SK-N-DZ (cell line): ENCODE measurements at regions not wholly inside any gene's neighbourhood (a gene's known extent, or its start where the extent isn't known, plus 50 kb on each side); places are given as distances from the start of the nearest gene placed in this dataset.

Experiments
- DNase-seq: peaks from one replicate; pipeline ENCODE4 v3.0.0-alpha.2; 2015; ENCODE audit warnings: low spot score

DNA sequence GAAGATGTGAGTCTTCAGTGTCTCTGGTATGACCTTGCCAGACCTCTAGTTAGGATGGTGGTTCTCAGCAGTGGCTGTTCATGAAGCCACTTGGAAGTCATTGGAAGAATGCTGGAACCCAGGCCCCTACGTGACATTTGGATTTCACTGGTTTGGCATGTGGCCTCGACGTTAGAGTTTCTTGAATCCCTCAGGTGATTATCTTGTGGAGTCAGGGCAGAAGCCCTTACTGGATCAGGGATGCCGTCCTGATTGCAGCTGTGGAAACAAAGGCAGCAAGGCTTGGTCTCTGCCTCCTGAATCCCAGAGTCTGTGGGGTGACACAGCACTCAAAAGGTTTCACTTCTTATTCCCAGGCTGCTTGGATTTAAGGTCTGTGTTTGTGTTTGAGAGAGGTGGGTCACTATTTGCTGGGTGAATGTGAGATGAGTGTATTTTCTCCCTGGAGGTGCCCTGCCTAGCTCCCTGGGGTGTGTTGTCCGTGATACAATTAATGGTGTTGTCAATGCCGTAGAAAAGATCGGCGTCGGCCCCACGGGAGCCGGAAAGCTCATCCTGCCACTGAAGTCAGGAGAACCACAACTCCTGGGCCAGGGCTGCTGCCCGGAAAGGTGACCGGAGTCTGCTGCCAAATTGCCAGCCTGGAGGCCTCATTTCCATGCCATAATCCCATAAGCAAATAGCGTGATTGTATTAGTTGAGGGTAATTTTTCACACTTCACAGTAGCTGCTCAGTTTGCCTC, 939.0 kb downstream of the BRD1 start:
- DNase-seq, result no peak

DNA sequence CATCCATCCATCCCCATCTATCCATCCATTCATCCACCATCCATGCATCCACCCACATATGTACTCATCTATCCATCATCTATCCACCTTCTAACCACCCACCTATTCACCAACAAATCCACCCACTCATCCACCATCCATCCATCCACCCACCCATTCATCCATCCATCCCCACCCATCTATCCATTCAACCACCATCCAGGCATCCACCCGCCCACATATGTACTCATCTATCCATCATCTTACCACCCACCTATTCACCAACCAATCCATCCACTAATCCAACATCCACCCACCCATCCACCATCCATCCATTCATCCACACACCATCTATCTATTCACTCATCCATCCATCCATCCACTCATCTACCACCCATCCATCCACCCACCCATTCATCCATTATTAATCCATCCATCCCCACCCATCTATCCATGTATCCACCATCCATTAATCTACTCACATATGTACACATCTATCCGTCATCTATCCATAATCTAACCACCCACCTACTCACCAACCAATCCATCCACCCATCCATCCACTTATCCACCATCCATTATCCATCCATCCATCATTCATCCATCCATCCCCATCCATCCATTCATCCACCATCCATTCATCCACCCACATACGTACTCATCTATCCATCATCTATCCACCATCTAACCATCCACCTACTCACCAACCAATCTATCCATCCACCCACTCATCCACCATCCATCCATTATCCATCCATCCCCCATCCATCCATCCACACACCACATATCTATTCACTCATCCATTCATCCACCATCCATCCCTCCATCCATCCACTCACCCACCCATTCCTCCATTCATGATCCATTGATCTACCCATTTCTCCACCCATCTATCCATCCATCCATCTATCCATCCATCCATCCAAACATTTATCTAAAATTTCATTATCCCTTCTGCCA, 940.0 kb downstream of the BRD1 start:
- DNase-seq, result no peak

DNA sequence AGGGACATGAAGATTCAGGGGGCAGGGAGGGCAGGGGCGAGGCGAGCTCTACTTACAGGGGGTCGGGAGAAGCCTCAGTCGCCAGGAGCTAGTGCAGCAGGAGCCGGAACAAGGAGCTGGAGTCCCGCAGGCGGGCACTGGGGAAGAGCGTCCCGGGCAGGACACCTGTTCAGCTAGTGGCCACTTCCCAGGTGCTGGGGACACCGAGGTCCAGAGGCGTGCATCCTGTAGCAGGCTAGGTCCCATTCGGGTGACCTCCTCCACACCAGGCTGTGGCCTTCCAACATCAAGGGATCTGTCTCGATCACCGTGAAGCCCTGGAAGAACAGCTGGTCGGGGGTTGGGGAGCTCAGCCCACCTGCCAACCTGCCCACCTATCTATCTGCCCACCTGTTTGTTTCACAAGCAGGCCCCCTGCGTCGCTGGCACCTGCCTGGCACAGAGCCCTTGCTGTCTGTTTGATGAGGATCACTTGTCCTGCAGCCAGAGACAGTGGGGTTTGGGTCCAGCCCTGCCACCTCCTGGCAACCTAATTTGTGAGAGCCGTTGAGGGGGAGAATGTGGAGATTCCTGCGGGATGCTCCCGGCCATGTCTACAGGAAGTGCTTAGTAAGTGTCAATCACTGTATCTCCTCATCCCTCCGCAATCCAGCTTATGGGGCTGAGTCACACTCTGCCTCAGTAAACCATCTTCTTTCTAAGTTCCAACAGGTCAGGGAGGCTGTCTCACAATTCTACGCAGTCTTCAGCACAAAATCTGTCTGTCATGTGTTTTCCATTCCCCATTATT, 940.9 kb downstream of the BRD1 start:
- DNase-seq, result no peak

DNA sequence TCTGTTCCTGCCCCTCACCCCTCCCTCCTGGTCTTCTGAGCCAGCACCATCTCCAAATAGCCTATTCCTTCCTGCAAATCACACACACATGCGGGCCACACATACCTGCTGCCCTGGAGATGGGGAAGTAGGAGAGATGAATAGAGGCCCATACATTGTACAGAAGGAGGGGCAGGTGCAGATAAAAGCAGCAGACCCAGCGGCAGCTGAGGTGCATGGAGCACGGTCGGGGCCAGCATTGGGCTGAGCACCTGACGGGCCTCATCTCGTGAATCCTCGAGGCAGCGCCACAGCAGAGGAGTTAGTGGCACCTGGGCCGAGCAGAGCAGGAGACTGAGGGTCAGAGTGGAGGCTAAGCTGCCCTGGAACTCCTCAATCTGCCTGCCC, 941.8 kb downstream of the BRD1 start:
- no peak for DNase-seq

DNA sequence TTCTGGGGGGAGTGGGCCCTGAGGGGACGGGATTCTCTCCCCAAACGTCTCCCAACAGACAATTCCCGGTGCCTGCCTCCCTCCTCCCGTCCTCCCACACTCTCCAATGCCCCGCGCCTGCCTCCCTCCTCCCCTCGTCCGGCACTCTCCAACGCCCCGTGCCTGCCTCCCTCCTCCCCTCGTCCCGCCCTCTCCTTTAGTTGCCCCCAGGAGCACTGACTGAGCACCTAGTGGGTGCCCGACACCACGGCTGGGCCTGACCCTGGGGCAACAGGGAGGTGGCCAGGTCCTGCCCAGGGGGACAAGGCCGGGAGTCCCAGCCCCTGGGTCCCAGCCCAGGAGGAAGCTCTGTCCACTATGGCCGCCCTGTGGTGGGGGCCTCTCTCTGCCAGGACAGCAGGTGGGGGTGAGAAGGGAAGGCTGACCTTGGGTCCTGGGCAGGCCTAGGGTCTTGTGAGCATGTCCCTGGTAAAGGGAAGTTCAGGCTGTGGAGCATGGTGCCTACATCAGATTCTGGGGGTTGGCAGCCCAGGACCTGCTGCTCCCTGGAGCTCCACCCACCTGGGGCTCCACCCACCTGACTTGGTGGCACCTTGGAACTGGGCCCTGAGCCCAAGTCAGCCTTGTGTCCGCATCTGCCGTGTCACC, 942.3 kb downstream of the BRD1 start:
- DNase-seq, result no peak

DNA sequence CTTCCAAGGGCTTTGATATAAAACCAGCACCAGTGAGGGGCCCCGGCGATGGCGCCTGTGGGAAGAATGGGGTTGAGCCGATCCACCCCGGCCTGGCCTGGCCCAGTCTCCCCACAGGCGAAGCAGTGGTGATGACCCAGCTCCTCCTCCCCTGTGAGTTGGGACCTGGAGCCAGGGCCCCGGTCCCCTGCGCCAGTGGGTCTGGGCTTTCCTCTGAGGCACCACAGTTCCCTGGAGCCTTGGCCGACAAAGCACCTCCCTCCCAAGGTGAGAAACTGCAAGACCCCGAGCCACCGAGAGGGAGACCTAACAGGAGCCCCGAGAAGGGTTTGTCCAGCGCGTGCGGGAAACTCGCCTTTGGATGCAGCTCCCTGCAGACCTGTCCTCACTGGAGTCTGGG, 942.9 kb downstream of the BRD1 start:
- DNase-seq, result no peak

DNA sequence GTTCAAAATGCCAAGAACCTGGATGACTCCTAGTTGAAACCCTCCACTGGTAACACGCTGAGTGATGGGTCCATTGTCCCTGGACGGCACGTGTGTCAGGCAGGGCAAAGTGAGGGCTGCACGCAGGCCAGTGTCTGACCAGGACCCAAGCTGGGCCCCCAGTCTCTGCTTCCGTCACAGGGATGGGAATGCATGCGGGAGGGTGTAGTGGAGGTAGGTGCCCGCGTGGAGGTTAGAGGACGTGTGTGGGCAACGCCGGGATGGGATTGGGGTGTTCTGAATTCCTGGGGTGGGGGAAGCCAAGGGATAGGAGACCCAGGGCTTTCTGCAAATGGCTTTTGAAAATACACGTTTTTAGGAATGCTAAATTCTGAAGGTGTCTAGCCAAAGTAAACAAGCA, 943.3 kb downstream of the BRD1 start:
- DNase-seq, result no peak

DNA sequence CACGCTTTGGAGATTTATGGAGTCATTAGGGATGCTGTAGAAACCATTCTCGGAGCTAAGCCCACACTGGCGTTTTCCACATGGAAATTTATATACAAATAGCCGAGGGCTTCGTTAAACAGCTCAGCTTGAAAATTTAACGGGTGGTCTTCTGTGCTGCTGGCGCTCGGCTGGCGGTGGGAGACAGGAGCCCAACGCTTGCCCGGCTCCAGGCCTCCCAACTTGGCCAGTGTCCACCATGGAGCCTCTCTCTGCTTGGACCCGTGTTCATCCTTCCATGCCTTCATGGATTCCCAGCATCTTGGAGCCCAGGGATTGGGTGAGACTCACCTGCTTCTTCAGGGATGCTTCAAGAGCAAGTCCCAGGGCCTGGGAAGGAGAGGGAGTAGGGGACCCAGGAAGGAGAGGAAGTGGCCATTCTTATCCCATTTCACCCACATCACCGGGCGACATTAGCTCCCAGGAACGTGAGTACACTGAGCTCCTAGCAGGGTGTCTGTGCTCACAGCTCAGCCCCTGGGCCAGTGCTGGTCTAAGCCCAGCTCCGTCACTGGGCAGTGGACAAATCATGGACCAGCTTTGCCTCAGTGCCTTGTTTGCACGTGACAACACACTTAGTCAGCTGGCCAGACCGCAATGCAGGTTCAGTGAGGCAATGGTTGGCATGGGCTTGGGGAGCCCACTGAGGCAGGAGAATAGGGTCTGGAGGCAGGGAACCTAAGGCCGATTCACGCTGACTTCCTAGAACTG, 944.3 kb downstream of the BRD1 start:
- DNase-seq, result no peak

DNA sequence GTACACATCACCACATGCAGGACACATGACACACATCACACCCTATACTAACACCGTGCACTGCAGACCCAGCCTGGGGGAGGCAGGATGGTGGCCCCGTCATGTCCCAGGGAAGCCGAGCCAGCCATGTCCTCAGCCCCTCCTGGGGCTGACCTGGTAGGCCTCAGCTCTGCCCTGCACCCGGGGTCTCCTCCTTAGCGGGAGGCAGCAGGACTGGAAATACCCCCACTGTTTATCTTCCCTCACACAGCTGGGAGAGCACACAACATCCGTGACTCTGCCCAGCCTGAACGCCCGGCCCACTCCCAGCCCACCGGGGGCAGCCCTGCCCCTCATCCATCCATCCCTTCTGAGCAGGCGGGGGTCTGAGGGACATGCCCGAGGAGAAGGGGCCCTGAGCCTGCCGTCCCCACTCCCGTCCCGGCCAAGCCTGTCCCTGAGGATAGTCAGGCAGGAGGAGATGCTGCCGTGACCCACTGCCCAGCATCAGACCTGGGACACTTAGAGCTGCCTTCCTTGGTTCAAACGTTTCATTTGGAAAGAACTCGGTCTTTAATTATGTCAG, 945.0 kb downstream of the BRD1 start:
- no peak for DNase-seq

DNA sequence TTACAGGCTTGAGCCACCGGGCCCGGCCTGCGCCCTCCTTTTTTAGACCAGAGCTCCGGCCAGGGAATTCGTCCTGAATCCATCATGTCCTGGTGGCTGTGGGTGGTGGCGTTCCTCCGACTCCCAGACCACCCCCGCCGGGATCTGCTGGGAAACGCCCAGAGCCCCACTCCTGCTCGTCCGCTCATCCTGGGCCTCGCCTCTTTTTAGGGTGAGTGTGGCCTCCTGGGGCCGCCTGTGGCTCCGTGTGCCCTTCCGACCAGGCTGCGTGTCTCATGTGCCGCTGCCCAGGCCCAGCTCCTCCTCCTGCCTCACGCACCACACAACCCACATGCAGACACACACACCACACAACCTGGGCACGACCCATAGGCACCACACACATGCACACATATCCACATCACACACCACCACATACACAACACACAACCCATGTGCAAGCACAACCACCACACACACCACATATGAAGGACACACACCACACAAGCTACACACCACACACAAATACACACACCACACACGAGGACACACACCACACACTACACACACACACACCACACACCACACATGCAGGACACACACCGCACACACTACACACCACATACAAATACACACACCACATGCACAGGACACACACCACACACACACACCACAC, 946.2 kb downstream of the BRD1 start:
- DNase-seq, result no peak

DNA sequence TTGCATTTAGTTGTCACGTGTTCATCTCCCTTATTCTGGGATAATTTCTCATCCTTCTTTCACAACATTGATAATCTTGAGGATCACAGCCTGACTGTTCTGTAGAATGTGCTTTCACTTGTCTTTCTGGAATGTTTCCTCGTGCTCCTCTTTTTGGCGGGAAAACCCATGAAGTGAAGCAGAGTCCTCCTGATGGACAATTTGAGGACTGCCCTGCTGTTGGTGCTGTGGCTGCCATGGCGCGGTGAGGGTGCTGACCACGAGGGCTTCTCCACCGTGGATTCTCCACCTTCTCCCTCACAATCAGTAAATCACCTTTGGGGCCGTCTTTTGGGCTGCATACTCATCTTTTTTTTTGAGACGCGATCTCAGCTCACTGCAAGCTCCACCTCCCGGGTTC, 946.9 kb downstream of the BRD1 start:
- no peak for DNase-seq

DNA sequence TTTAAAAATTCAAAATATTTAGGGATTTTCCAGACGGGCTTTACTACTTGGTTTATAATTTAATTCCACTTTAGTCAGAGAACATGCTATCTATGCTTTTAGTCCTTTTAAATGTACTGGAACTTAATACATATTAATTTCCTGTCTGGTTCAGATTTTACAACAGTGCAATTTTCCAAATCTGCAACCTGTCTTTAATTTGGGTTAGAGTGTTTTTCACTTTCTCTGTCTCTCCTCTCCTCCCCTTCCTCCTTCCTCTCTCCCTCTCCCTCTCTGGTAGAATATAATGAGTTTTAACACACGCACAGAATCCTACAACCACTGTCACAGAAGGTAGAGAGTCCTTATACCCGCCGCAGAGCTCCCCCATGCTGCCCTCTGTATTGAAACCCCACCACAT, 950.7 kb downstream of the BRD1 start:
- no peak for DNase-seq

DNA sequence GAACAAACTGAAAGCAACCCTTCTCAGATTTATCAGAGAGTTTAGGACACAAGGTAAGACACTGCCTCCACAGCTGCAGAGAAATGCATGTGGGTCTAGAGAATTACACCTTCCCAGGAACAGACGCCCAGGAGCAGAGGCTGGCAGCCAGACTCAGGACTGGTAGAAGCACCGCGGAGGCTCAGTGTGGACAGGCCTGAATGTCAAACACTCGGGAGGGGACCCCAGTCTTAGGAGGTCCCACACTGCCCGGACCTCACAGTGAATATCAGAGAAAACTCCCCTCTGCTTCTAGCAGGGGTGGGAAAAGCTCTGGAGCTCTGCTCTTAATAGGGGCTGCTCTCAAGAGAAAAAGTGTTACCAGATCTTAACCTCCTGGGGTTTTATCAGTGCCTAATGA, 952.7 kb downstream of the BRD1 start:
- DNase-seq, result no peak

DNA sequence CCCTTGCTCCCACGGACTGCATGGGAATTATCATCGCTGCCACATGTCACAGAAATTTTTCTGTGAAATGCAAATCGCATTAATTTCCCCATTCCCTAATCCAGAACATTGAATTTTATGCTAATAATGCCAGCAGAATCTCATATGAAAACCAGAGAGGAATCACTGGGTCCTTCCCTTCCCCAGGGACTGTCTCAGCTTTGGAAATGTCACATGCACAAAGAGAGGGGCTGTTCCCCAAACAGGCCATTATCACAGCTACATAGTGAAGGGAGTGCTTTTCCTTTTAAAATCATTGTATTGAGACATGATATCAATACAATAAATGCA, 954.5 kb downstream of the BRD1 start:
- DNase-seq, result no peak

DNA sequence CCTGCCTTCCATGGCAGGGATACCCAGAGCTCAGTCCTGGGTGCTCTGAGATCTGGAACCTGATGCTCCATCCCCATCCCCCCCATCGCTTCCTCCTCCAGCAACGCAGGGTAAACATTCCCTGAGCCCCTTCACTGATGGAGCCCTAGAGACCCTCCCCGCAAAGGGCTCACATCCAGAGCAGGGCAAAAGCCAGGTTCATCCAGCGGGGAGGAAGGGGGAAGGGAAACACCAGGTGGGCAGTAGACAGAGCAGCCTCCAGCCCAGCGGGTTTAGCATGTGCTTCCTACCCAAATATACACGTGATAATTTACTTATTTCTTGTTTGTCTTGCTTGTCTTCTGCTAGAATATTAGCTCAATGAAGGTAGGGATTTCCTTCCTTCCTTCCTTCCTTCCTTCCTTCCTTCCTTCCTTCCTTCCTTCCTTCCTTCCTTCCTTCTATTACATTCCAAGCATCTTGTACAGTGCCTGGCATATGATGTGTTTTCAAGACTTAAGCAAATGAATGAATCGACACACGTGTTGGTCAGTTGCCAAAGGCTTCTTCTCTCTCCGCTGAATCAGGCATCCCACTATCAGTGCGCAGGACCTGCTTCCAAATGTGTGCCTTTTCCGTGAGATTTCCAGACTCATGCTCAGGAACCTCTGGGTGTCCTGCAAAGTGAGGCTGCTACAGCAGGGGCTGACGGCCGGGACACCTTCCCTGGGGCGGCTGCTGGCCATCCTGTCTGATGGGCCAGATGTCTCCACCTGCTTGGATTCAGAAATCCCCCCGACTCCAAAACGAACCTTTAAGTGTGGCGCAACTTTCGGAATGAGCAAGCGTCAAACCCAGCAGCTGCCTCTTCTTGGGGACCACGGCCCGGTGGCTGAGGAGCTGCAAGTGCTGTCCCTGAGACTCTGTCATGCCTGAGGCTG, 955.1 kb downstream of the BRD1 start:
- no peak for DNase-seq

DNA sequence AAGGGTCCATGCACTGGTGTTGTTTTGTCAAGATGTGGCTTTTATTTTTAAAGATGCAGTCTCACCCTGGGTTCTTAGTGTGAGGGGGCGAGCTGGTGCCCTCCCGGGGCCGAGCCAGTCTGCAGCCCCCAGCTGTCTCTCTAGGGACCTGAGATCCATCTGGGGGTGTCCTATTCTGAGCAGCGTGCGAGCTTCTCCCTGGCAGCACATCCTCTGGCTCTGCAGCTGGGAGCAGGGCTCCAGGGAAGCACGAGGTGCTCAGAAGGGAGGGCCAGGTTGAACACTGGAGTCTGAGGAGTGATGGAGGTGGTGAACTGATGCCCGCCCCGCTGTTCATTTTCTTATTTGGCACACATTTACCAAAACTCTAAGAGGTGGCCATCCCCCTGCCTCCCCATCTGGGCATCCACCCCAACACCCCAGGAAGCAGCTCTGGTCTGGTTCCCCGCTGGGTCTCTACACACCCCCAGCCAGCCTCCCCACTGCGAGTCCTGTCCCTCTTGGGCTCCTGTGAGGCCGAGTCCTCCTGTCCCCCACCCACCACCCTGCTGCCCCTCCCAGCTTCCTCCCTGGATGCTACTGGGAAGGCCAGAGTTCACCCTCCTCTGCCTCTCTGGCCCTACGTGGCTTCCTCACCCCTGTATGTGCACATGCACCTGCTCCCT, 956.4 kb downstream of the BRD1 start:
- no peak for DNase-seq

DNA sequence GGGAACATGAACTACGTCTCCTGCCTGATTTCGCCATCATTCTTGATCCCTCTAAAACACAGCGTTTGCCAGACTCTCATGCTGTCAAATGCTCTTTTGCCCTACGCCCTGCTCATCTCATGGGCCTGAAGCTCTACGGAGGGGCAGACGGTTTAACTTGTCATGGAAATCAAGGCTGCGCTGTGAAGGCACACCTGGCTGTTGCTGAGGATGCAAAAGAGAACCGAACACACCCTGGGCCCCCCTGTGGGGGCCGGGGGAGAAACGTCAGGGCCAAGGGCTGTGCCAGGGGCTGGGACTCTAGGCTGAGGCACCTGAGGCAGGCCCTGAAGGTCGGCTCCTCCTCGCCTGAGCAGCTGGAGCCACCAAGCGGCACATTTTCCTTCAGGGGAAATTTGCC, 957.2 kb downstream of the BRD1 start:
- DNase-seq, result no peak

DNA sequence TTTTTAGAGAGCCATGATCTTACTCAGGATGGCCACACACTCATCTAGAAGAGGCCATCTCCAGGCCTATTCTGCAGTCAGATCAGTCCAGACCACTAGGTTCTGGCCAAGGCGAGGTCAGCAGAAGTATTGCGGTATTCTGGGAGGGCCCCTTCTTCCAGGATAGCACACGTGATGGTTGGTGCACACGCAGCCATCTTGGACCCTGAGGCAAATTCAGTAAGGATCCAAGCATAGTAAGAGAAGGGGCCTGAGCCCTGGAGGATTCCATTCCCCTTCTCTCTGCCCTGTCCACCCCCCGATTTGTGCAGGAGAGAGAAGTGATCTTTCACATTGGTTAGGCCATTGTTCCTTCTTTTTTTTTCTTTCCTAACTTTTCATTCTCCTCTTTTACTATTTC, 957.9 kb downstream of the BRD1 start:
- no peak for DNase-seq

DNA sequence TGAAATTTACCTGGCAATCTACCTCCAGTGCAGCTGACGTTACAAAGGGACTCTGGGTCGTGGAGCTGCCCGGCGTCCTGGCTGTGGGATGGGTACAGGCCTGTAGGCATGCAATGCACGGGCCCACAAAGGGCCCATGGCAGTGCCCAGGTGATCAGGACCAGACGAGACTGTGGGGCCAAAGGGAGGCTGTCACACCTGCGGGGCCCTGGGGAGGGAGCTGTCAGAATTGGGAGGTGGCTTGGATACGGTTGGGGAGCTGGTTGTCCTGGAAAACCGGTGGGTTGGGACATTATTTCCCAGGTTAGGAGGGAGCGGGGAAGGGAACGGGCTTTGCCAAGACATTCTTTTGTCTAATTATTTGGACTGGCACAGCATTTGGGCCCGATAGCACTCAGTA, 958.5 kb downstream of the BRD1 start:
- DNase-seq, result no peak
